ENCODE measurements at regions not wholly inside any gene's neighbourhood (a gene's known extent, or its start where the extent isn't known, plus 50 kb on each side); places are given as distances from the start of the nearest gene placed in this dataset.

- H3K27ac ChIP-seq (ENCODE audit: insufficient read length, low read depth, low read length) = no peak overlapping the region
- no peak overlapping the region for H4K8ac ChIP-seq (replicated peaks; ENCODE audit: insufficient read length, low read depth, low read length)
- no peak overlapping the region for H3T11ph ChIP-seq (ENCODE audit: low read length)
- H2AFZ ChIP-seq (ENCODE audit: low read length) = no peak overlapping the region
- no peaks in the 10 kb centered on the region for H3K4me1 ChIP-seq (ENCODE audit: insufficient read depth, low read length)
- no peak overlapping the region for H3K23ac ChIP-seq (ENCODE audit: insufficient read length, low read depth, low read length)
- no peak for TF ChIP-seq CTCF (conservative IDR thresholded peaks at IDR 0.05)
- H2BK12ac ChIP-seq (ENCODE audit: insufficient read length, low read depth, low read length) = no peak overlapping the region
- H3K23me2 ChIP-seq (ENCODE audit: insufficient read length, low read depth, low read length, poor library complexity, severe bottlenecking) = no peaks in the 10 kb centered on the region
- WGBS (ENCODE audit: extremely low coverage, insufficient read length, low lambda C conversion rate) = no CpG with 5 or more reads among the region's 2 CpGs
- H3K18ac ChIP-seq (ENCODE audit: insufficient read length, low read depth, low read length) = no peak overlapping the region
- Mint-ChIP-seq H3K27me3 (ENCODE audit: low read depth) (no peaks in the 10 kb centered on the region), H3K36me3 (ENCODE audit: insufficient read depth in 1 of 3, low read depth in 3 of 3) (peaks cover 3 to 11% (median 8%) of the 10 kb centered on the region in 3 experiments; a peak in 5 of 7 replicates), H3K9me3 (peaks cover 83 to 89% of the 10 kb centered on the region in 2 experiments), H3K4me3 (no peak overlapping the region), H3K4me1 (no peaks in the 10 kb centered on the region), H3K27ac (no peak overlapping the region)
- H3K9me3 ChIP-seq (ENCODE audit: control insufficient read depth, low read depth, low read length) = peaks cover under 1% of the 10 kb centered on the region
- no peaks in the 10 kb centered on the region for H4K20me1 ChIP-seq (ENCODE audit: control insufficient read depth, insufficient read depth, insufficient read length)
- no peak overlapping the region for H4K5ac ChIP-seq (ENCODE audit: insufficient read length, low read depth, low read length)
- H3K14ac ChIP-seq (ENCODE audit: insufficient read depth, low read length) = no peak overlapping the region
- H3K4ac ChIP-seq (ENCODE audit: low read depth, low read length) = no peak overlapping the region
- no peak overlapping the region for H2BK20ac ChIP-seq (ENCODE audit: low read depth, low read length, poor library complexity, severe bottlenecking)
- no peak overlapping the region for H3K9ac ChIP-seq (ENCODE audit: extremely low read depth, insufficient read length, low read length)
- no peak for DNase-seq
- H3K79me2 ChIP-seq (ENCODE audit: insufficient read depth, low read length) = no peaks in the 10 kb centered on the region
- H2BK120ac ChIP-seq (ENCODE audit: low read depth, low read length, poor library complexity, severe bottlenecking) = no peak overlapping the region
- no peak overlapping the region for H4K91ac ChIP-seq (ENCODE audit: insufficient read length, low read depth, low read length)
- H3K27me3 ChIP-seq (ENCODE audit: insufficient read depth, low read length) = no peaks in the 10 kb centered on the region
- H2BK5ac ChIP-seq (ENCODE audit: insufficient read length, low read length) = no peak overlapping the region
- H3K56ac ChIP-seq (ENCODE audit: insufficient read length, low read depth, low read length) = no peak overlapping the region
- no peak overlapping the region for H3K4me2 ChIP-seq (ENCODE audit: insufficient read depth, insufficient read length, low read length)
- no peaks in the 10 kb centered on the region for H3K79me1 ChIP-seq (ENCODE audit: insufficient read depth, low read depth, low read length, poor library complexity, severe bottlenecking)
- no peak overlapping the region for H2BK15ac ChIP-seq (ENCODE audit: low read depth, low read length)
- H2AK5ac ChIP-seq (ENCODE audit: insufficient read length, low read length) = no peak overlapping the region
Measured at GRCh38 chrX:45540181-45540580, 339.5 kb upstream of the DIPK2B start.
